H9 (cell line): ENCODE measurements at regions not wholly inside any gene's neighbourhood (a gene's known extent, or its start where the extent isn't known, plus 50 kb on each side); places are given as distances from the start of the nearest gene placed in this dataset.

Source experiments
- DNase-seq: peaks from one replicate; pipeline ENCODE4 v3.0.0-alpha.2; 2017
- H2AFZ ChIP-seq: one replicate; pipeline ENCODE4 v1.6.1; 2013; ENCODE audit warnings: mild to moderate bottlenecking, low read length, control low read depth, moderate library complexity
- H2AK5ac ChIP-seq: 2 replicates; pipeline ENCODE4 v1.6.1; 2013; ENCODE audit warnings: low read length, control low read depth, mixed read lengths; ENCODE audit not compliant: insufficient read length
- H2BK120ac ChIP-seq: one replicate; pipeline ENCODE4 v1.6.1; 2013; ENCODE audit warnings: low read depth, mild to moderate bottlenecking, low read length, control low read depth, inconsistent platforms; ENCODE audit not compliant: poor library complexity, severe bottlenecking
- H2BK12ac ChIP-seq: 2 replicates; pipeline ENCODE4 v1.6.1; 2013; ENCODE audit warnings: low read length, control low read depth, mixed read lengths, low read depth; ENCODE audit not compliant: insufficient read length
- H2BK15ac ChIP-seq: 2 replicates; pipeline ENCODE4 v1.6.1; 2013; ENCODE audit warnings: low read depth, low read length, control low read depth
- H2BK20ac ChIP-seq: one replicate; pipeline ENCODE4 v1.6.1; 2013; ENCODE audit warnings: low read depth, mild to moderate bottlenecking, low read length, control low read depth, inconsistent platforms; ENCODE audit not compliant: poor library complexity, severe bottlenecking
- H2BK5ac ChIP-seq: 2 replicates; pipeline ENCODE4 v1.6.1; 2013; ENCODE audit warnings: low read length, control low read depth, mixed read lengths; ENCODE audit not compliant: insufficient read length
- H3K14ac ChIP-seq: 2 replicates; pipeline ENCODE4 v1.6.1; 2013; ENCODE audit warnings: low read length, control low read depth; ENCODE audit not compliant: insufficient read depth
- H3K18ac ChIP-seq: 2 replicates; pipeline ENCODE4 v1.6.1; 2013; ENCODE audit warnings: low read depth, mild to moderate bottlenecking, mixed read lengths, low read length, control low read depth; ENCODE audit not compliant: insufficient read length
- H3K23ac ChIP-seq: 2 replicates; pipeline ENCODE4 v1.6.1; 2013; ENCODE audit warnings: low read length, control low read depth, mixed read lengths, low read depth; ENCODE audit not compliant: insufficient read length
- H3K23me2 ChIP-seq: 2 replicates; pipeline ENCODE4 v1.6.1; 2013; ENCODE audit warnings: low read depth, mild to moderate bottlenecking, mixed read lengths, low read length, control low read depth; ENCODE audit not compliant: insufficient read length, poor library complexity, severe bottlenecking
- H3K27ac ChIP-seq: 2 replicates; pipeline ENCODE4 v1.5.1; 2013; ENCODE audit warnings: low read length, control low read depth, mixed read lengths, low read depth; ENCODE audit not compliant: insufficient read length
- H3K27me3 ChIP-seq: 2 replicates; pipeline ENCODE4 v1.6.1; 2013; ENCODE audit warnings: low read length, control low read depth, inconsistent platforms; ENCODE audit not compliant: insufficient read depth
- H3K4ac ChIP-seq: 2 replicates; pipeline ENCODE4 v1.6.1; 2013; ENCODE audit warnings: low read depth, mild to moderate bottlenecking, control low read depth, inconsistent platforms, low read length, moderate library complexity
- H3K4me1 ChIP-seq: 2 replicates; pipeline ENCODE4 v1.6.1; 2013; ENCODE audit warnings: low read length, control low read depth, inconsistent platforms; ENCODE audit not compliant: insufficient read depth
- H3K4me2 ChIP-seq: 2 replicates; pipeline ENCODE4 v1.6.1; 2013; ENCODE audit warnings: low read length, control low read depth, mixed read lengths; ENCODE audit not compliant: insufficient read length, insufficient read depth
- H3K56ac ChIP-seq: 2 replicates; pipeline ENCODE4 v1.6.1; 2013; ENCODE audit warnings: low read depth, mild to moderate bottlenecking, mixed read lengths, low read length, control low read depth; ENCODE audit not compliant: insufficient read length
- H3K79me1 ChIP-seq: 2 replicates; pipeline ENCODE4 v1.6.1; 2013; ENCODE audit warnings: low read depth, mild to moderate bottlenecking, moderate library complexity, low read length, control low read depth, inconsistent platforms; ENCODE audit not compliant: insufficient read depth, poor library complexity, severe bottlenecking
- H3K79me2 ChIP-seq: 2 replicates; pipeline ENCODE4 v1.6.1; 2013; ENCODE audit warnings: low read length, control low read depth, inconsistent platforms; ENCODE audit not compliant: insufficient read depth
- H3K9ac ChIP-seq: 2 replicates; pipeline ENCODE4 v1.6.1; 2013; ENCODE audit warnings: low read length, control low read depth, mixed read lengths; ENCODE audit not compliant: insufficient read length; ENCODE audit errors: extremely low read depth
- H3K9me3 ChIP-seq: one replicate; pipeline ENCODE4 v1.6.1; 2013; ENCODE audit warnings: low read depth, low read length, inconsistent platforms; ENCODE audit not compliant: control insufficient read depth
- H3T11ph ChIP-seq: one replicate; pipeline ENCODE4 v1.6.1; 2013; ENCODE audit warnings: mild to moderate bottlenecking, low read length, control low read depth, inconsistent platforms
- H4K20me1 ChIP-seq: one replicate; pipeline ENCODE4 v1.6.1; 2013; ENCODE audit not compliant: control insufficient read depth, insufficient read length, insufficient read depth
- H4K5ac ChIP-seq: 2 replicates; pipeline ENCODE4 v1.6.1; 2013; ENCODE audit warnings: low read depth, mild to moderate bottlenecking, mixed read lengths, low read length, control low read depth; ENCODE audit not compliant: insufficient read length
- H4K8ac ChIP-seq: replicated peaks from 2 replicates; pipeline ENCODE4 v1.6.1; 2013; ENCODE audit warnings: low read length, control low read depth, mixed read lengths, low read depth; ENCODE audit not compliant: insufficient read length
- H4K91ac ChIP-seq: 2 replicates; pipeline ENCODE4 v1.6.1; 2013; ENCODE audit warnings: low read depth, mild to moderate bottlenecking, moderate library complexity, mixed read lengths, low read length, control low read depth; ENCODE audit not compliant: insufficient read length
- H3K27ac Mint-ChIP-seq, 3 experiments: 2 replicates in 2 of 3; 3 replicates in 1 of 3; pipeline ENCODE4 v1.8.0; 2020 to 2021; ENCODE audit warnings: mixed read lengths in 3 of 3, mild to moderate bottlenecking in 1 of 3, moderate library complexity in 1 of 3
- H3K27me3 Mint-ChIP-seq: 2 replicates; pipeline ENCODE4 v1.8.0; 2021; ENCODE audit warnings: low read depth, mild to moderate bottlenecking, moderate library complexity, mixed read lengths
- H3K36me3 Mint-ChIP-seq, 3 experiments: 2 replicates in 2 of 3; 3 replicates in 1 of 3; pipeline ENCODE4 v1.8.0; 2020 to 2021; ENCODE audit warnings: low read depth in 3 of 3, mixed read lengths in 3 of 3; ENCODE audit not compliant: insufficient read depth in 1 of 3
- H3K4me1 Mint-ChIP-seq, 2 experiments: 2 replicates each; pipeline ENCODE4 v1.8.0; 2020; ENCODE audit warnings: mixed read lengths in 2 of 2
- H3K4me3 Mint-ChIP-seq, 2 experiments: 2 replicates in 1 of 2; 3 replicates in 1 of 2; pipeline ENCODE4 v1.8.0; 2020 to 2021; ENCODE audit warnings: mild to moderate bottlenecking in 2 of 2, mixed read lengths in 2 of 2, moderate library complexity in 1 of 2
- H3K9me3 Mint-ChIP-seq, 2 experiments: 2 replicates in 1 of 2; 3 replicates in 1 of 2; pipeline ENCODE4 v1.8.0; 2020; ENCODE audit warnings: mild to moderate bottlenecking in 2 of 2, mixed read lengths in 2 of 2, moderate library complexity in 1 of 2
- CTCF ChIP-seq: fragments of 200-600 bp; sonication (generic); conservative IDR thresholded peaks from 3 replicates; pipeline ENCODE4 v1.8.0; 2021; ENCODE audit warnings: antibody characterized with exemption, mild to moderate bottlenecking
- WGBS: extraction: QIAGEN DNeasy Blood & Tissue Kit; methylation state at CpG from one replicate; pipeline ENCODE4 v1.1.7; 2013; ENCODE audit warnings: missing lambda C conversion rate, low lambda C conversion rate, mixed read lengths; ENCODE audit not compliant: insufficient read length; ENCODE audit errors: extremely low coverage; 5-methylcytosine and 5-hydroxymethylcytosine counted together

- no peak overlapping the region for H4K91ac ChIP-seq
- no peaks in the 10 kb centered on the region for H3K79me1 ChIP-seq
- no peak overlapping the region for H3K23ac ChIP-seq
- no peak overlapping the region for H2AFZ ChIP-seq
- H3K27ac ChIP-seq, result no peak overlapping the region
- H2BK12ac ChIP-seq, result no peak overlapping the region
- H3K4ac ChIP-seq, result no peak overlapping the region
- no peak for TF ChIP-seq CTCF
- no peaks in the 10 kb centered on the region; the same call in 1 of the 2 replicates for H3K79me2 ChIP-seq
- no peak overlapping the region for H4K5ac ChIP-seq
- no peak overlapping the region for H3K56ac ChIP-seq
- H3K4me1 Mint-ChIP-seq, result no peaks in the 10 kb centered on the region
- H4K20me1 ChIP-seq, result no peaks in the 10 kb centered on the region
- no peak for DNase-seq
- no peak overlapping the region for H3K9ac ChIP-seq
- no peak overlapping the region for H3K14ac ChIP-seq
- whole genome bisulfite sequencing, result no CpG with 5 or more reads among the region's 5 CpGs
- H2BK20ac ChIP-seq, result no peak overlapping the region
- H2BK120ac ChIP-seq, result no peak overlapping the region
- H2BK15ac ChIP-seq, result no peak overlapping the region
- no peak overlapping the region for H3T11ph ChIP-seq
- H3K9me3 ChIP-seq, result no peaks in the 10 kb centered on the region
- no peak overlapping the region for H3K4me2 ChIP-seq
- no peak overlapping the region for H2AK5ac ChIP-seq
- H3K27me3 ChIP-seq, result no peaks in the 10 kb centered on the region
- no peaks in the 10 kb centered on the region for H3K4me1 ChIP-seq
- H3K27me3 Mint-ChIP-seq, result no peaks in the 10 kb centered on the region
- no peak overlapping the region for H2BK5ac ChIP-seq
- no peak overlapping the region for H3K27ac Mint-ChIP-seq
- no peaks in the 10 kb centered on the region for H3K36me3 Mint-ChIP-seq
- no peaks in the 10 kb centered on the region; a peak in 3 of 5 replicates for H3K9me3 Mint-ChIP-seq
- no peak overlapping the region for H3K4me3 Mint-ChIP-seq
- H4K8ac ChIP-seq, result no peak overlapping the region
- no peaks in the 10 kb centered on the region for H3K23me2 ChIP-seq
- H3K18ac ChIP-seq, result no peak overlapping the region
These were observed 279.9 kb upstream of the ADAMTS5 start for GRCh38 chr21:27246741-27247140.
